Lower leg skin (tissue), 3 donors: ENCODE measurements at regions not wholly inside any gene's neighbourhood (a gene's known extent, or its start where the extent isn't known, plus 50 kb on each side); places are given as distances from the start of the nearest gene placed in this dataset.

ENCODE experiments used
- POLR2A ChIP-seq, 2 donors: fragments of 450-650 bp; IDR thresholded peaks; one replicate each; pipeline ENCODE4 v1.6.1; 2016 to 2017; ENCODE audit warnings: antibody characterized with exemption in 2 of 2, mild to moderate bottlenecking in 1 of 2, moderate library complexity in 1 of 2
- TF ChIP-seq, protein P1 (sequence below), 3 donors: fragments of 450-650 bp; IDR thresholded peaks; one replicate each; pipeline ENCODE4 v1.5.1; 2016; ENCODE audit warnings: antibody characterized with exemption in 3 of 3, mild to moderate bottlenecking in 3 of 3, moderate library complexity in 2 of 3

DNA sequence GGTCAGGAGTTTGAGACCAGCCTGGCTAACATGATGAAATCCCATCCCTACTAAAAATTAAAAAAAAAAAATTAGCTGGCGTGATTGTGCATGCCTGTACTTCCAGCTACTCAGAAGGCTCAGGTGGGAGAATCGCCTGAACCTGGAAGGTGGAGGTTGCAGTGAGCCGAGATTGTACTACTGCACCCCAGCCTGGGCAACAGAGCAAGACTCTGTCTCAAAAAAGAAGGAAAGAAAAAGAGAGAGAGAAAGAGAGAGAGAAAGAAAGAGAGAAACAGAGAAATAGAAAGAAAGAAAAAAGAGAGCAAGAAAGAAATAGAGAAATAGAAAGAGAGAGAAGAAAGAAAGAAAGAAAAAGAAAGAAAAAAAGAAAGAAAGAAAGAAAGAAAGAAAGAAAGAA, 292.8 kb upstream of the KLF6 start:
- TF ChIP-seq POLR2A (IDR thresholded peaks at IDR 0.05): no peak
- TF ChIP-seq, protein P1, sequence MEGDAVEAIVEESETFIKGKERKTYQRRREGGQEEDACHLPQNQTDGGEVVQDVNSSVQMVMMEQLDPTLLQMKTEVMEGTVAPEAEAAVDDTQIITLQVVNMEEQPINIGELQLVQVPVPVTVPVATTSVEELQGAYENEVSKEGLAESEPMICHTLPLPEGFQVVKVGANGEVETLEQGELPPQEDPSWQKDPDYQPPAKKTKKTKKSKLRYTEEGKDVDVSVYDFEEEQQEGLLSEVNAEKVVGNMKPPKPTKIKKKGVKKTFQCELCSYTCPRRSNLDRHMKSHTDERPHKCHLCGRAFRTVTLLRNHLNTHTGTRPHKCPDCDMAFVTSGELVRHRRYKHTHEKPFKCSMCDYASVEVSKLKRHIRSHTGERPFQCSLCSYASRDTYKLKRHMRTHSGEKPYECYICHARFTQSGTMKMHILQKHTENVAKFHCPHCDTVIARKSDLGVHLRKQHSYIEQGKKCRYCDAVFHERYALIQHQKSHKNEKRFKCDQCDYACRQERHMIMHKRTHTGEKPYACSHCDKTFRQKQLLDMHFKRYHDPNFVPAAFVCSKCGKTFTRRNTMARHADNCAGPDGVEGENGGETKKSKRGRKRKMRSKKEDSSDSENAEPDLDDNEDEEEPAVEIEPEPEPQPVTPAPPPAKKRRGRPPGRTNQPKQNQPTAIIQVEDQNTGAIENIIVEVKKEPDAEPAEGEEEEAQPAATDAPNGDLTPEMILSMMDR (IDR thresholded peaks at IDR 0.05): no peak
